ENCODE measurements at regions not wholly inside any gene's neighbourhood (a gene's known extent, or its start where the extent isn't known, plus 50 kb on each side); places are given as distances from the start of the nearest gene placed in this dataset.

DNA sequence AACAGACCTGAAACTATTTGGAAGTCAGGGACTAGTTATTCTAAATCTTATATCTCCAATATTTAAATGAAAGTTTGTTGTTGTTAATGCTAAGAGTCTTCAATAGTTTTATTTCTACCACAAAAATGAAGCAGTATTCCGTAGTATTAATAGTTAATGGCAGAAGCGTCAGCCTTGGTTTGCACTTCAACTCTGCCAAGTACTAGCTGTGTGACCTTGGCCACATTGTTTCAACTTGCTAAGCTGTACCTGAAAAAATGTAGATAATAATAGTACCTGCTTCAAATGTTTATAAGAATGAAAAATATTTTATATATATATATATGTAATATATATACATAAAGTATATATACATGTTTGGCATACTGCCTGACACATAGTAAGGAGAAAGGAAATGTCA is 354.6 kb upstream of the SATB1 start (continued):
- TF ChIP-seq CHD7 (IDR thresholded peaks at IDR 0.05; ENCODE audit: insufficient replicate concordance, low read length): no peak
- TF ChIP-seq SAP30 (IDR thresholded peaks at IDR 0.05; ENCODE audit: insufficient read depth, insufficient replicate concordance, low read length): no peak
- no peak for TF ChIP-seq TEAD4 (IDR thresholded peaks at IDR 0.05; ENCODE audit: low read depth, low read length)
- no peak for TF ChIP-seq POU5F1 (IDR thresholded peaks at IDR 0.05; ENCODE audit: low read depth, low read length)
- no peak for TF ChIP-seq BACH1 (IDR thresholded peaks at IDR 0.05; ENCODE audit: low read length)

Measured in H1 (cell line).